CD4-positive, alpha-beta T cell (primary cell): ENCODE measurements at regions not wholly inside any gene's neighbourhood (a gene's known extent, or its start where the extent isn't known, plus 50 kb on each side); places are given as distances from the start of the nearest gene placed in this dataset.

Experiments
- ATAC-seq: fragments of 200-7000 bp; cut with Tn5 transposase; one replicate; pipeline ENCODE4 v1.10.0; 2022; ENCODE audit warnings: mild to moderate bottlenecking; ENCODE audit not compliant: poor library complexity
- CTCF ChIA-PET: fragments of 350-600 bp; sonication (Branson Sonifier 250); formaldehyde crosslinking; loops from one replicate; lab custom pipeline; 2021; ENCODE audit warnings: antibody characterized with exemption, inconsistent platforms; lab: Charles Lee
- POLR2A ChIA-PET: fragments of 350-600 bp; sonication (Branson Sonifier 250); formaldehyde crosslinking; loops from one replicate; lab custom pipeline; 2021; ENCODE audit warnings: antibody characterized with exemption, inconsistent platforms; lab: Charles Lee
- DNase-seq, 14 experiments: peaks; one replicate each; pipeline ENCODE4 v3.0.0-alpha.2; 2013 to 2020; ENCODE audit warnings: mixed read lengths in 2 of 14
- H3K27ac ChIP-seq, 2 donors: one replicate each; pipeline versions ENCODE4 v1.5.1 to v1.7.0; 2013; ENCODE audit warnings: low read length in 2 of 2, low read depth in 1 of 2, mild to moderate bottlenecking in 1 of 2
- H3K27me3 ChIP-seq, 2 experiments: 1 replicate in 1 of 2; 2 replicates in 1 of 2; pipeline versions ENCODE4 v1.6.1 to v1.7.0; 2013; ENCODE audit warnings: low read length in 2 of 2, control low read depth in 1 of 2, mild to moderate bottlenecking in 1 of 2, moderate library complexity in 1 of 2; ENCODE audit not compliant: insufficient read depth in 2 of 2, control insufficient read depth in 1 of 2
- H3K36me3 ChIP-seq: one replicate; pipeline ENCODE4 v1.6.1; 2013; ENCODE audit warnings: low read length, control low read depth; ENCODE audit not compliant: insufficient read depth
- H3K4me1 ChIP-seq: one replicate; pipeline ENCODE4 v1.6.1; 2013; ENCODE audit warnings: low read length, control low read depth; ENCODE audit not compliant: insufficient read depth
- H3K4me3 ChIP-seq: one replicate; pipeline ENCODE4 v1.5.1; 2013; ENCODE audit warnings: mild to moderate bottlenecking, low read length, moderate library complexity
- H3K9me3 ChIP-seq, 2 experiments: 1 replicate in 1 of 2; 2 replicates in 1 of 2; pipeline versions ENCODE4 v1.6.1 to v1.7.0; 2013; ENCODE audit warnings: low read length in 2 of 2, mild to moderate bottlenecking in 2 of 2, control low read depth in 1 of 2, moderate library complexity in 1 of 2; ENCODE audit not compliant: control insufficient read depth in 1 of 2, insufficient read depth in 1 of 2
- H3K27ac Mint-ChIP-seq: one replicate; pipeline ENCODE4 v1.8.0; 2020; ENCODE audit warnings: mixed read lengths
- H3K27me3 Mint-ChIP-seq: one replicate; pipeline ENCODE4 v1.8.0; 2021; ENCODE audit warnings: mixed read lengths
- H3K36me3 Mint-ChIP-seq: one replicate; pipeline ENCODE4 v1.8.0; 2021; ENCODE audit warnings: low read depth, mixed read lengths
- H3K4me1 Mint-ChIP-seq: one replicate; pipeline ENCODE4 v1.8.0; 2021; ENCODE audit warnings: low read depth, mixed read lengths
- H3K4me3 Mint-ChIP-seq: one replicate; pipeline ENCODE4 v1.8.0; 2020; ENCODE audit warnings: mild to moderate bottlenecking, mixed read lengths
- H3K9me3 Mint-ChIP-seq: one replicate; pipeline ENCODE4 v1.8.0; 2020; ENCODE audit warnings: mixed read lengths
- intact Hi-C, 2 experiments: fragments of 100-400 bp; cut with DNase I in 1 of 2; cut with micrococcal nuclease in 1 of 2; formaldehyde crosslinking; loops; one replicate each; pipeline versions ENCODE4 v1.15.1 to v1.9.0; 2023 to 2025; cut with DNase I, micrococcal nuclease
- TF ChIP-seq, protein P1 (sequence below): fragments of 200-600 bp; IDR thresholded peaks from one replicate; pipeline ENCODE4 v1.8.0; 2022; ENCODE audit warnings: antibody characterized with exemption, mild to moderate bottlenecking

DNA sequence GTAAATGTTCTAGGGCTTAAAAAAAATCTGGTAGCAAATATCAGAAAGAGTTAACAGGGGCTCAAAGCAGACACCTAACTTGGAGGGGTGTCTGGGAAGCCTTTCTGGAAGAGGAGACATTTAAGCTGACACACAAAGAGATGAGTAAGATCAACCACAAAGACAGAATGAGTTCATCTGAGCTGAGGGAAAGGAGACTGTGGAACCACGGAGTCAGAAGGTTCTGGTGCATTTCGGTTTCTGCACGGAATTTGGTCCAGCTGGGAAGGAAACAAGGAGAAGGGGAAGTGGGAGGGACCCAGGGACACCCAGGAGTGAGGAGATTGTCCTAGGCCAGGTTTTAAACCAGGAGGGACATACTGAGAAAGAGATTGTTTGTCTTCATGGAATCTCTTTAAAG is 161.1 kb downstream of the PHETA1 start:
- DNase-seq, result no peak
- no peaks in the 10 kb centered on the region for H3K4me1 ChIP-seq
- no peak overlapping the region for H3K27ac ChIP-seq
- ATAC-seq, result no peak
- Mint-ChIP-seq H3K4me3 (no peak overlapping the region), H3K36me3 (no peaks in the 10 kb centered on the region), H3K9me3 (no peaks in the 10 kb centered on the region), H3K4me1 (no peaks in the 10 kb centered on the region), H3K27me3 (peaks cover 15% of the 10 kb centered on the region), H3K27ac (no peak overlapping the region)
- no peak overlapping the region for H3K4me3 ChIP-seq
- CTCF ChIA-PET, result no interaction called here
- no peaks in the 10 kb centered on the region for H3K36me3 ChIP-seq
- intact Hi-C loops, result no loop called here
- peaks cover 0 to 8% of the 10 kb centered on the region in 2 experiments for H3K9me3 ChIP-seq
- peaks cover 2 to 4% of the 10 kb centered on the region in 2 experiments for H3K27me3 ChIP-seq
- TF ChIP-seq, protein P1, sequence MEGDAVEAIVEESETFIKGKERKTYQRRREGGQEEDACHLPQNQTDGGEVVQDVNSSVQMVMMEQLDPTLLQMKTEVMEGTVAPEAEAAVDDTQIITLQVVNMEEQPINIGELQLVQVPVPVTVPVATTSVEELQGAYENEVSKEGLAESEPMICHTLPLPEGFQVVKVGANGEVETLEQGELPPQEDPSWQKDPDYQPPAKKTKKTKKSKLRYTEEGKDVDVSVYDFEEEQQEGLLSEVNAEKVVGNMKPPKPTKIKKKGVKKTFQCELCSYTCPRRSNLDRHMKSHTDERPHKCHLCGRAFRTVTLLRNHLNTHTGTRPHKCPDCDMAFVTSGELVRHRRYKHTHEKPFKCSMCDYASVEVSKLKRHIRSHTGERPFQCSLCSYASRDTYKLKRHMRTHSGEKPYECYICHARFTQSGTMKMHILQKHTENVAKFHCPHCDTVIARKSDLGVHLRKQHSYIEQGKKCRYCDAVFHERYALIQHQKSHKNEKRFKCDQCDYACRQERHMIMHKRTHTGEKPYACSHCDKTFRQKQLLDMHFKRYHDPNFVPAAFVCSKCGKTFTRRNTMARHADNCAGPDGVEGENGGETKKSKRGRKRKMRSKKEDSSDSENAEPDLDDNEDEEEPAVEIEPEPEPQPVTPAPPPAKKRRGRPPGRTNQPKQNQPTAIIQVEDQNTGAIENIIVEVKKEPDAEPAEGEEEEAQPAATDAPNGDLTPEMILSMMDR, result no peak
- POLR2A ChIA-PET, result no interaction called here

DNA sequence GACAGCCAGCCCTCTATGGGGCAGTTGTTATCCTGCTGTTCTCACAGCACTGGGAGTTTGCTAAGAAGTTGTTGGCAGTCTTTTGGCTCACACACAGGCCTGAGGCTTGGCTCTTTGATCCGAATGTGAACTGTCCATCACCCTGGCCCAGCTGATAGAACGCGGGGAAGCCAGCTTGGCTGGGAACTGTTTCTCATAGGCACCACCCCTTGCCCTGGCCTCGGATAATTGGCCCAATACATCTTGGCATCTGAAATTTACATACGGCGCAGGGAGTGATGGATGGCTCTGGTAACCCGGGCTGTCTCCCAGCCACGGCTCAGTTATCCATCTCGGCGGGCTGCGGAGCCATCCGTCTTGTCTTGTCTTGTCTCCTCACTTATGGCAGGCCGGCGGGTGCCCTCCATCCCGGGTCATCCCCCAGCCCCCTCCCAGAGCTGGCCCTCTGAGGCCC is 164.1 kb downstream of the PHETA1 start:
- POLR2A ChIA-PET, result no interaction called here
- Histone ChIP-seq H3K27me3 (peaks cover 5 to 11% of the 10 kb centered on the region in 2 experiments), H3K36me3 (no peaks in the 10 kb centered on the region), H3K4me1 (no peaks in the 10 kb centered on the region), H3K4me3 (no peak overlapping the region), H3K9me3 (peaks cover 0 to 8% of the 10 kb centered on the region in 2 experiments), H3K27ac (no peak overlapping the region)
- ATAC-seq (no peak), DNase-seq (no peak)
- CTCF ChIA-PET, result no interaction called here
- Mint-ChIP-seq H3K9me3 (no peaks in the 10 kb centered on the region), H3K4me1 (no peaks in the 10 kb centered on the region), H3K4me3 (no peak overlapping the region), H3K27ac (no peak overlapping the region), H3K27me3 (peaks cover 27% of the 10 kb centered on the region), H3K36me3 (no peaks in the 10 kb centered on the region)
- intact Hi-C loops, result no loop called here
- TF ChIP-seq, protein P1, result no peak

DNA sequence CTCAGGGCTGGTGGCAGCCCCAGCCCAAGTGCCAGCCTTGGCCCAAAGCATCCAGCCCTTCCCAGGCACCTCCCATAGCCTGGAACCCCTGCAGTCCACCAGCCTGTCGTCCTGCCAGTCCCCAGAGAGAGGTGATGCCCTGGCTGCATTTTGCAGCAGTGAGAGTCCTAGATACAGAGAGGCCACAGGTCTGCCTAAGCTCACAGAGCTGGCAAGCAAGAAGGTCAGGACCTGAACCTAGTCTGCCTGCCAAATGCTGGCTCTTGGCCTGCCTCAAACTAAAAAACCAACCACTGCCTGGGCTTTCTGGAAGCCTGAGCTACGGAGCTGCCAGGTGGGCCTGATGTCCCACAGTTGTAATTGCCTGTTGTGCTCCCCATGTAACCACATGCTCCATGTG is 164.9 kb downstream of the PHETA1 start:
- Mint-ChIP-seq H3K9me3 (no peaks in the 10 kb centered on the region), H3K36me3 (no peaks in the 10 kb centered on the region), H3K27ac (no peak overlapping the region), H3K27me3 (peaks cover 26% of the 10 kb centered on the region), H3K4me1 (no peaks in the 10 kb centered on the region), H3K4me3 (no peak overlapping the region)
- Histone ChIP-seq H3K4me3 (no peak overlapping the region), H3K27ac (no peak overlapping the region), H3K27me3 (peaks cover 5 to 11% of the 10 kb centered on the region in 2 experiments), H3K36me3 (no peaks in the 10 kb centered on the region), H3K4me1 (no peaks in the 10 kb centered on the region), H3K9me3 (peaks cover 0 to 8% of the 10 kb centered on the region in 2 experiments)
- no peak for DNase-seq
- intact Hi-C loops, result no loop called here
- ATAC-seq, result no peak
- CTCF ChIA-PET, result no interaction called here
- POLR2A ChIA-PET, result no interaction called here
- TF ChIP-seq, protein P1, result no peak
